GM12891 (cell line): ENCODE measurements at regions not wholly inside any gene's neighbourhood (a gene's known extent, or its start where the extent isn't known, plus 50 kb on each side); places are given as distances from the start of the nearest gene placed in this dataset.

Experiments used
- POLR2A ChIP-seq: IDR thresholded peaks from 2 replicates; pipeline ENCODE4 v1.6.1; 2011; ENCODE audit warnings: low read depth, low read length, control low read depth
- POLR2AphosphoS5 ChIP-seq: IDR thresholded peaks from 2 replicates; pipeline ENCODE4 v1.6.1; 2011; ENCODE audit warnings: low read depth, low read length, control low read depth
- TAF1 ChIP-seq: IDR thresholded peaks from 2 replicates; pipeline ENCODE4 v1.6.1; 2011; ENCODE audit warnings: low read depth, low read length, control low read depth

DNA sequence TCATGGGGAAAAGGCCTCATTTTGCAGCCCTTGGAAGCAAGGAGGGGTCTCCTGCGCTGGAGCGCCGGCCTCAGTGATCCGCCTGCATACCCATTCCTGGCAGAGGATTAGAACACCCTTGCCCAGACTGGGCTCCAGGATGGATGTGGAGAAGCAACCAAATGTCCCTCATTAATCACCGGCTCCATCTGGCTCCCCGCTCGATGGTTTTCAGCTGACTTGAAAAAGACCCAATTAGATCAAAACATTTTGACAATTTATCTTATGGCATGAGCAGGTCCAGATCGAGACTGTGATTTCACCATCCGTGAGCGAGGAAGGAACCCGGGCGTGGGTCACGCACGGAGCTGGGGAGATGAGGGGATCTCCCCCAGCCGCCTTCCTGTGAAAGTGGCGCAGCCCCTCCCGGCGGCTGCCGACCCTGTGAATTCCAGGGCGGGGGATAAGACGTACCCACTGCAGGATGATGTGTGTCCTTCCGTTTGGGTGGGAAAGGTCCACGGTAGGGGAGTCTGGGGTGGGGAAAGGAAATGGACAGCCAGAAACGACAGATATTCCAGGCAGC lies 141.6 kb downstream of the EMX2 start:
- TF ChIP-seq POLR2A (no peak), POLR2AphosphoS5 (no peak), TAF1 (no peak)
